SU-DHL-6 (cell line): ENCODE measurements at regions not wholly inside any gene's neighbourhood (a gene's known extent, or its start where the extent isn't known, plus 50 kb on each side); places are given as distances from the start of the nearest gene placed in this dataset.

Source experiments
- H2AFZ ChIP-seq: fragments of 200-600 bp; sonication (generic); 2 replicates; pipeline ENCODE4 v1.6.1; 2014; ENCODE audit warnings: low read depth, mild to moderate bottlenecking, moderate library complexity, mixed read lengths, antibody characterized with exemption, low read length; ENCODE audit not compliant: severe bottlenecking
- H3F3A ChIP-seq: fragments of 200-600 bp; shearing (Covaris generic); 2 replicates; pipeline ENCODE4 v1.6.0; 2016; ENCODE audit warnings: antibody characterized with exemption, mild to moderate bottlenecking; ENCODE audit not compliant: insufficient read depth
- H3K27ac ChIP-seq: fragments of 200-600 bp; sonication (generic); 2 replicates; pipeline ENCODE4 v1.5.1; 2016; ENCODE audit warnings: low read depth, mild to moderate bottlenecking, low read length, moderate library complexity, mixed read lengths
- H3K27me3 ChIP-seq: fragments of 200-600 bp; sonication (generic), shearing (Covaris generic); 2 replicates; pipeline ENCODE4 v1.6.0; 2014; ENCODE audit warnings: mild to moderate bottlenecking, low read length
- H3K36me3 ChIP-seq: fragments of 200-600 bp; sonication (generic); 2 replicates; pipeline ENCODE4 v1.6.1; 2014; ENCODE audit warnings: mild to moderate bottlenecking, low read length, mixed read lengths
- H3K4me2 ChIP-seq: fragments of 300-600, 200-600 bp; shearing (Covaris generic), sonication (generic); 2 replicates; pipeline ENCODE4 v1.6.0; 2014; ENCODE audit warnings: low read length, low read depth, mild to moderate bottlenecking; ENCODE audit not compliant: poor library complexity, severe bottlenecking
- H3K4me3 ChIP-seq: fragments of 200-600 bp; sonication (generic); 2 replicates; pipeline ENCODE4 v1.5.1; 2014; ENCODE audit warnings: antibody characterized with exemption, low read length, mild to moderate bottlenecking, mixed read lengths; ENCODE audit not compliant: insufficient read depth, poor library complexity, severe bottlenecking
- H3K79me2 ChIP-seq: fragments of 200-600 bp; sonication (generic); 2 replicates; pipeline ENCODE4 v1.6.1; 2014; ENCODE audit warnings: mild to moderate bottlenecking, low read length, moderate library complexity; ENCODE audit not compliant: insufficient read depth
- H3K9ac ChIP-seq: fragments of 200-600 bp; sonication (generic); 2 replicates; pipeline ENCODE4 v1.7.0; 2014; ENCODE audit warnings: mild to moderate bottlenecking, low read length
- H3K9me2 ChIP-seq: fragments of 200-600 bp; sonication (generic); replicated peaks from 2 replicates; pipeline ENCODE4 v1.6.1; 2014; ENCODE audit warnings: low read length; ENCODE audit not compliant: insufficient read depth
- H3K9me3 ChIP-seq: fragments of 200-600 bp; sonication (generic); 2 replicates; pipeline ENCODE4 v1.6.1; 2014; ENCODE audit warnings: low read length, mixed read lengths; ENCODE audit not compliant: insufficient read depth
- H4K20me1 ChIP-seq: fragments of 200-600 bp; sonication (generic); 2 replicates; pipeline ENCODE4 v1.6.1; 2014; ENCODE audit warnings: low read depth, mild to moderate bottlenecking, antibody characterized with exemption, low read length, moderate library complexity, mixed read lengths
- EZH2phosphoT487 ChIP-seq: fragments of 200-600 bp; sonication (generic), shearing (Covaris generic); conservative IDR thresholded peaks from 2 replicates; pipeline ENCODE4 v1.6.1; 2018; ENCODE audit warnings: mild to moderate bottlenecking, antibody characterized with exemption, low read length, moderate library complexity, mixed read lengths
- TF ChIP-seq, protein P1 (sequence below): fragments of 200-600 bp; sonication (generic); IDR thresholded peaks from one replicate; pipeline ENCODE4 v1.5.1; 2017; ENCODE audit warnings: antibody characterized with exemption, mild to moderate bottlenecking, low read length, moderate library complexity; ENCODE audit not compliant: insufficient read depth, poor library complexity, severe bottlenecking

GRCh38 chr18:4847056-4847455, 350.0 kb downstream of the AKAIN1 start:
- H2AFZ ChIP-seq: no peak overlapping the region
- TF ChIP-seq, protein P1, sequence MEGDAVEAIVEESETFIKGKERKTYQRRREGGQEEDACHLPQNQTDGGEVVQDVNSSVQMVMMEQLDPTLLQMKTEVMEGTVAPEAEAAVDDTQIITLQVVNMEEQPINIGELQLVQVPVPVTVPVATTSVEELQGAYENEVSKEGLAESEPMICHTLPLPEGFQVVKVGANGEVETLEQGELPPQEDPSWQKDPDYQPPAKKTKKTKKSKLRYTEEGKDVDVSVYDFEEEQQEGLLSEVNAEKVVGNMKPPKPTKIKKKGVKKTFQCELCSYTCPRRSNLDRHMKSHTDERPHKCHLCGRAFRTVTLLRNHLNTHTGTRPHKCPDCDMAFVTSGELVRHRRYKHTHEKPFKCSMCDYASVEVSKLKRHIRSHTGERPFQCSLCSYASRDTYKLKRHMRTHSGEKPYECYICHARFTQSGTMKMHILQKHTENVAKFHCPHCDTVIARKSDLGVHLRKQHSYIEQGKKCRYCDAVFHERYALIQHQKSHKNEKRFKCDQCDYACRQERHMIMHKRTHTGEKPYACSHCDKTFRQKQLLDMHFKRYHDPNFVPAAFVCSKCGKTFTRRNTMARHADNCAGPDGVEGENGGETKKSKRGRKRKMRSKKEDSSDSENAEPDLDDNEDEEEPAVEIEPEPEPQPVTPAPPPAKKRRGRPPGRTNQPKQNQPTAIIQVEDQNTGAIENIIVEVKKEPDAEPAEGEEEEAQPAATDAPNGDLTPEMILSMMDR: no peak
- TF ChIP-seq EZH2phosphoT487: no peak
- H3K36me3 ChIP-seq: no peaks in the 10 kb centered on the region
- H3K27me3 ChIP-seq: no peaks in the 10 kb centered on the region
- H3K4me2 ChIP-seq: no peak overlapping the region
- no peaks in the 10 kb centered on the region for H4K20me1 ChIP-seq
- no peaks in the 10 kb centered on the region for H3F3A ChIP-seq
- H3K9me3 ChIP-seq: no peaks in the 10 kb centered on the region
- H3K9ac ChIP-seq: no peak overlapping the region
- no peak overlapping the region for H3K27ac ChIP-seq
- no peaks in the 10 kb centered on the region for H3K9me2 ChIP-seq
- H3K4me3 ChIP-seq: no peak overlapping the region
- H3K79me2 ChIP-seq: no peaks in the 10 kb centered on the region

DNA sequence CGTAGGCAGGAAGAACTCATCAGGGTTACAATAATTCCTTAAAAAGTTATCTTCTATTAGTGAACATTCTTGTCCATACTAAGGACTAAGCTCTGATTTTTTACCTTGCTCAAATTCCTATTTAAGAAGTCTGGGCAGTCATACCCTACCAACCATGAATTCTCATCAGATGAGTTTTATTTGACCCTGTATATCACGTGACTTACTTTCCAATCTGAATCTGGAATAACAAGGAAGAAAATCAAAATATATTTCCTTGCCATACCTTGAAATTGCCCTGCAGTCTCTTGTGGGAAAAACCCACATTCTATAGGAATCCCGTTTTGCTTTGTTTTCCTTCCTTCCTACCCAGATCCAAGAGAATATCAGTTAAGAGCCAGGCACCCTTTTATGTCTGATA, 352.7 kb downstream of the AKAIN1 start:
- Histone ChIP-seq H3K9me2 (no peaks in the 10 kb centered on the region), H3K27ac (no peak overlapping the region), H3K4me3 (no peak overlapping the region), H3K9me3 (no peaks in the 10 kb centered on the region), H3K4me2 (no peak overlapping the region), H3K79me2 (no peaks in the 10 kb centered on the region), H3K27me3 (no peaks in the 10 kb centered on the region), H4K20me1 (no peaks in the 10 kb centered on the region), H3K36me3 (no peaks in the 10 kb centered on the region), H2AFZ (no peak overlapping the region), H3F3A (no peaks in the 10 kb centered on the region), H3K9ac (no peak overlapping the region)
- no peak for TF ChIP-seq EZH2phosphoT487
- TF ChIP-seq, protein P1: no peak

DNA sequence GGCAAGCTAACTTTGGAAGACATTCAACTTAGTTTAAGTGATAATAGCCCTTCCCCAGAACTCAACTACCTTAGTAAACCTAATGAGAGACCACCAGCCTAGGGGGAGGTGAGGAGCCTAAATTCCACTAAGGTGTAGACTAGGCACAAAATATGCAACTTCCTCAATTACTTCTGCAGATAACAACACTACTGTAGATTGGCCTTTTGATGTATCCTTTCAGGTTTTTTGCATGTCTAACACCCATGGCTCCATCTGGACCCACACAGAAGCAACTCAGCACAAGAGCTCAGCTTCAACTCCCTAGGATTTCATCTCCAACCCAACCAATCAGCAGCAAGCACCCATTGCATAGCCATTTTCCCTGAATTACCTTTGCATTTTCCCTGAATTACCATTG, 353.3 kb downstream of the AKAIN1 start:
- TF ChIP-seq, protein P1: no peak
- TF ChIP-seq EZH2phosphoT487: no peak
- H3K9me3 ChIP-seq: no peaks in the 10 kb centered on the region
- H4K20me1 ChIP-seq: no peaks in the 10 kb centered on the region
- H3K4me2 ChIP-seq: no peak overlapping the region
- no peaks in the 10 kb centered on the region for H3K9me2 ChIP-seq
- H3K27ac ChIP-seq: no peak overlapping the region
- no peak overlapping the region for H3K9ac ChIP-seq
- H2AFZ ChIP-seq: no peak overlapping the region
- H3K36me3 ChIP-seq: no peaks in the 10 kb centered on the region
- no peak overlapping the region for H3K4me3 ChIP-seq
- no peaks in the 10 kb centered on the region for H3K27me3 ChIP-seq
- H3K79me2 ChIP-seq: no peaks in the 10 kb centered on the region
- no peaks in the 10 kb centered on the region for H3F3A ChIP-seq
